DLD1 (cell line): ENCODE measurements at regions not wholly inside any gene's neighbourhood (a gene's known extent, or its start where the extent isn't known, plus 50 kb on each side); places are given as distances from the start of the nearest gene placed in this dataset.
"Not testable (repeated sequence)": the region's sequence is repeated elsewhere in the genome, so short reads cannot be mapped to it uniquely, and the experiment has no call there.

Experiments used
- in situ Hi-C: cut with HindIII; loops from 2 replicates; pipeline ENCODE4 v1.10.0; 2017; ENCODE audit warnings: low sequenced_read_pairs

- in situ Hi-C loops, result no loop called here
Measured at GRCh38 chr1:29550119-29550841, 314.0 kb downstream of the PTPRU start.

- in situ Hi-C loops, result not testable (repeated sequence)
Measured at GRCh38 chr1:29549728-29550118, 313.4 kb downstream of the PTPRU start.

GRCh38 chr1:29549001-29549400 is 312.7 kb downstream of the PTPRU start:
- in situ Hi-C loops, result no loop called here

- in situ Hi-C loops, result no loop called here
Measured at GRCh38 chr1:29548091-29548490, 311.8 kb downstream of the PTPRU start.

GRCh38 chr1:29547300-29547699 is 311.0 kb downstream of the PTPRU start:
- in situ Hi-C loops, result no loop called here

GRCh38 chr1:29546496-29546895 is 310.2 kb downstream of the PTPRU start:
- in situ Hi-C loops, result no loop called here

- in situ Hi-C loops, result no loop called here
Measured at GRCh38 chr1:29544406-29544805, 308.1 kb downstream of the PTPRU start.

- in situ Hi-C loops, result no loop called here
Measured at GRCh38 chr1:29543586-29543985, 307.3 kb downstream of the PTPRU start.

GRCh38 chr1:29542548-29542947 is 306.2 kb downstream of the PTPRU start:
- in situ Hi-C loops, result no loop called here

- in situ Hi-C loops, result no loop called here
Measured at GRCh38 chr1:29541631-29542030, 305.3 kb downstream of the PTPRU start.

- in situ Hi-C loops, result no loop called here
Measured at GRCh38 chr1:29540801-29541357, 304.6 kb downstream of the PTPRU start.

GRCh38 chr1:29539971-29540370 is 303.6 kb downstream of the PTPRU start:
- in situ Hi-C loops, result no loop called here

- in situ Hi-C loops, result no loop called here
Measured at GRCh38 chr1:29538586-29538985, 302.3 kb downstream of the PTPRU start.

- in situ Hi-C loops, result no loop called here
Measured at GRCh38 chr1:29532751-29533150, 296.4 kb downstream of the PTPRU start.

- in situ Hi-C loops, result no loop called here
Measured at GRCh38 chr1:29532285-29532684, 296.0 kb downstream of the PTPRU start.

GRCh38 chr1:29531596-29531995 is 295.3 kb downstream of the PTPRU start:
- in situ Hi-C loops, result no loop called here

GRCh38 chr1:29529677-29530278 is 293.5 kb downstream of the PTPRU start:
- in situ Hi-C loops, result no loop called here

- in situ Hi-C loops, result no loop called here
Measured at GRCh38 chr1:29527314-29528004, 291.1 kb downstream of the PTPRU start.

GRCh38 chr1:29525941-29526340 is 289.6 kb downstream of the PTPRU start:
- in situ Hi-C loops, result no loop called here

GRCh38 chr1:29524285-29525065 is 288.2 kb downstream of the PTPRU start:
- in situ Hi-C loops, result no loop called here

- in situ Hi-C loops, result no loop called here
Measured at GRCh38 chr1:29523576-29523975, 287.3 kb downstream of the PTPRU start.
